ENCODE measurements at regions not wholly inside any gene's neighbourhood (a gene's known extent, or its start where the extent isn't known, plus 50 kb on each side); places are given as distances from the start of the nearest gene placed in this dataset.

DNA sequence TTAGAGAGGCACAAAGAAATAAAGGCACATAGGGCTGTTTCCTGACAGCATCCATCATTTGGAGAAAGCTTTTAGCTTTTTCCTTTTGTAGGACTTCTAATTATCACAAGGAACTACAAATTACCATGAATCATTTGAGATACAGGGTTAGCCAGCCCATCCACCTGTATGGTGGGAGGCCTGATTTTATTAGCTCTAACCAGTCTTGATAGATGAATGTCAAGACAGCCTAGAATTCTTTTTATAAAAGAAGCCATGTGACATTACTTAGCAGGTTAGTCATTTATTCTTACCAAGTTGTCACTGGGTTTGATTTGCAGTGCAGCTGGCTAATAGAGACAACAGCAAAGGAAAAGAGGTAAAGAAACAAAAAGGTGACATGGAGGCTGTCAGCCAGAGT, 618.1 kb downstream of the ZNF385D start:
- no peak for DNase-seq

DNA sequence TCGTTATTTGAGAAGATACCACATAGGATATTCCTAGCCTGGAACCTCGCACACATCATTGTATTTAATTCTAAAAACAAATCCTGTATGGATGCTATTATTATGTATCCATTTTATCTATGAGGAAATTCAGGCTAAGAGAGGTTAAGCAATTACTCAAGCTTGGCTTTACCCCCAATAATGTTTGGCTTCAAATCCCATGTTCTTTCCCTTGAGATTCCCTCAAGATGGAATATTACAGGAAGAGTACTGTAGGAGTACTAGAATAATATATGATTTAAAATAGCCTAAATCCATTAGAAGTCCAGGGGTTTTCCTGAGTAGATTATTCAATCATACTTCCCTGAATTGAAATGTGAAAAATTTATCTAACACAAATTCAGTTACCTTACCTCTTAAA, 630.2 kb downstream of the ZNF385D start:
- DNase-seq = no peak

DNA sequence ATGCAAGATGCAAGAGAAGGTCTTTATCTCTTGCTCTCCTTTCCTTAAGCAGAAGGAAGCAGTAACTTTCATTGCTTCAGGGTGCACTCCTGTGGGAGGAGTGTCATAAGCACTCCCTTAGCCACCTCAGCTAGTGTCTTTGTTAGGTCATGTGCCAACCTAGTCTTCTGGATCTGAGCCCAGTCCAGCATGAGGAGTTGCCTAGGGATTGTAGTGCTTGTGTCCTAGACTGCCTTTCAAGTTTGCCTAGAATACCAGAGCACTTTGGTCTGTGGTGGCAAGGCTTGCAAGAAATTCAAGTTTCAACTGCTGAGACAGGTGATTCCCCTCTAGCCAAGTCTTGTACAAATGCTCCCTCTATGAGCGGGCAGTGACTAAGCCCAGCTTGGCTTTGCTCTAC, 633.6 kb downstream of the ZNF385D start:
- DNase-seq = no peak

DNA sequence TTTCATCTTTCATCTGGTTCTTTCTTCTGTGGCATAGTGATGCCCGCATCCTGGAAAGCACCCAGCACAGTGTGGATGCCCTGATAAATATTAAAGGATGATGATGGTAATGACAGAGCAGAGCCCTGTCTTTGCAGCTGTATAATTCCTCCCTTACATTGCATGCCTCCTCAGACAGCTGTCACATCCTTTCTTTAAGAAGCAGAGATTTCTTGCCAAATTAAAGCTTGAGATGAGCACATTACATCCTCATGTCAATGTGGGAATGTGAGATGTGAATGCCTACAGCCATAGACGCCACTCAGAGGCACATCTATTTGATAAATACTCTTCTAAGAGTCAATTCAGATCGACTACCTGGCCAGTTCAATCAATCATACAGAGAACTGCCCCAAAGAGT, 642.0 kb downstream of the ZNF385D start:
- no peak for DNase-seq

DNA sequence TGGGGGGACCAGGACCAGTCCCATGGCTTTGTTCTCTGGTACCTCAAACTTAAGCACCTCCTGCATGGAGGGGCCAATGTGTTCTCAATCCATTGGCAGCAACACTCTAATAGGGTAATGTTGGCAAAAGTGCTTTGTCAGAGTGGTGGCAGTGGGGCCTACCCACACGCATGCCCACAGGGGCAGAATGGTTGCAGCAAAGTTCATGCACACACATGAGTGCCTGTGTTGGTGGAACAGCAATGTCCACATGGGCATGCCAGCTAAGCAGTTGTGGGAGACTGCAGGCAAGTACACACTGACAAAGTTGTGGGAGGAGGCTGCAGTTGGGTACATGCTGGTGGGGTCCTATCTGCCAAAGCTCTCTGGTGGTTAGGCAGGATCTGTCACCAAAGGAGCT, 645.2 kb downstream of the ZNF385D start:
- DNase-seq = no peak

DNA sequence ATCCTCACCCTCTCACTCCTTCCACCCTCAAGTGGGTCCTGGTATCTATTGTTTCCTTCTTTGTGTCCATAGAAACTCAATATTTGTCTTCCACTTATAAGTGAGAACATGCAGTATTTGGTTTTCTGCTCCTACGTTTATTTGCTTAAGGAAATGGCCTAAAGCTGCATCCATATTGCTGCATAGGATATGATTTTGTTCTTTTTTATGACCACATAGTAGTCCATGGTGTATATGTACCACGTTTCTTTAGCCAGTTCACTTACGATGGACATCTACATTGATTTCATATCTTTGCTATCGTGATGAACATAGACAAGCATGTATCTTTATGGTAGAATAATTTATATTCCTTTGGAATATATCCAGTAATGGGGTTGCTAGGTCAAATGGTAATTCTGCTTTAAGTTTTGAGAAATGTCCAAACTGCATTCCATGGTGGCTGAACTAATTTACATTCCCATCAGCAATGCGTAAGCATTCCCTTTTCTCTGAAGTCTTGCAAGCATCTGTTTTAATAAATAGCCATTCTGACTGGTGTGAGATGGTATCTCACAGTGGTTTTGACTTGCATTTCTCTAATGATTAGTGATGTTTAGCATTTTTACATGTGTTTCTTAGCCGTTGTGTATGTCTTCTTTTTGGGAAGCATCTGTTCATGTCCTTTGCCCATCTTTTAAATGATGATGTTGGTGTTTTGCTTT, 650.2 kb downstream of the ZNF385D start:
- DNase-seq = no peak

DNA sequence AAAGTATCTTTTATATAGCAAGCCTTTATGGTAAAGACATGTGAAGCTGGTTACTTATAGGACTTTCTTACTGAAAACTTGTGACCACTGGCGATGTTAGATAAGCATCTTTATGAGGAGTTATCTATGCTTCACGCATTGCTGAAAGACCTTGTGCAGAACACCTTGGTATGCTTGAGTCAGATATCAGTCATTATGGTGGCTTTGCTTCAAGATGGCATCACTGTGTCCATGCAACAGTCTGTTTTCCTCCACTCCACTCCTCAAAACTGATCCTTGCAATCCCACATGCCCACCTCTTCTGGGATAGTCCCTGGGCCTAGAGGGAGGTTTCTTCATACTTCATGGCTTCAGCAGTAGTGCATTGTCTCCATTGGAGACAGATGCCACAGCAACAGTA, 656.3 kb downstream of the ZNF385D start:
- no peak for DNase-seq

DNA sequence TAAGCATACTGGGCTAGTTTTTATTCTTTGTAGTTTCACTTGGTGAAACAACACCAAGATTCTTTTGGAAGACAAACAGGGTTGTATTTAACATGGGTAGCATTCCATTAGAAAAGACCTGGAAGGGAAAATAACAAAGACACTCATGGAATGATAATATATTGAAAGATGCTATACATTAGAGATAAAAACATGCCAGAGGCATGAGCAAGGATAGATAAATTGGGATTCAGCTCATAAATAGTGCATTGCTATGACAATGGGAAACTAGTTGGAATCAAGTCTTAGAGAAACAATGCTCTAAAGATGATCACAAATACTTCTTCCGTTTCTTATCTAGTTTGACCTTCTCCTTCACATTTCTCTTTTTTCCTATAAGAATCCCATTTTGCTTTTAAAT, 677.4 kb downstream of the ZNF385D start:
- DNase-seq = no peak

DNA sequence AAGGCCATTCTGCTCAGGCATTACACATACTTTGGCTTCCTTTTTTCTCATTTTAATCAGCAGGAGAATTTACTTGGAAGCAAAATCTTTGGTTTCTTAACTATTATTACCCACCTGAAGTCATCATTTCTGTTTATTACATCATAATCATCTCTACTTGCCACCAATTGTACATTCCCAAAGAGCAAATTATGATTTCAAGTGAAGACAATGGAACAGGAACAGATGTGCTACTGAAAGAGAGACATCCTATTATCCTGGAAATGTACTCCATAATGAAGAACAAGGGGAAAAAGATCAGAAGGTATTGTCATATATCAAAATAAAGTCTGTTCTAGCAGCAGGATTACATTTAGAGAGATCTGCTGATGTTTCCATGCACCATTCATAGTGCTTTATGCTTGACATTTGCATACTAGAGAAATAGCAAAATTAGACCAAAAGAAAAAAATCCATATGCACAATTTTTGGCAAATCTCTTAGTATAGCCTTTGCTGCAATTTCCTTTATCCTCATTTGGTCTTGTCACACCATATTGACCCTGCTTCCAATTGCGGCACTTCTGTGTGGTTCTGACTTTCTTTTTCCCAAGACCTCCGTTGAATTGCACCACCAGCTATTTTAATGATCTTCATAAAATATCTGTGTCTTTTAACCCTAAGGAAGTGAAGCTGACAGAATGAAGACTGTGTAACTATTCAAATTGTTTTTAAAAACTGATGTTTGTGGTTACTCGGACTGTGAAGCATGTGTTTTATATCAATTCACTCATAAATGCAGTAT, 683.8 kb downstream of the ZNF385D start:
- DNase-seq = no peak

DNA sequence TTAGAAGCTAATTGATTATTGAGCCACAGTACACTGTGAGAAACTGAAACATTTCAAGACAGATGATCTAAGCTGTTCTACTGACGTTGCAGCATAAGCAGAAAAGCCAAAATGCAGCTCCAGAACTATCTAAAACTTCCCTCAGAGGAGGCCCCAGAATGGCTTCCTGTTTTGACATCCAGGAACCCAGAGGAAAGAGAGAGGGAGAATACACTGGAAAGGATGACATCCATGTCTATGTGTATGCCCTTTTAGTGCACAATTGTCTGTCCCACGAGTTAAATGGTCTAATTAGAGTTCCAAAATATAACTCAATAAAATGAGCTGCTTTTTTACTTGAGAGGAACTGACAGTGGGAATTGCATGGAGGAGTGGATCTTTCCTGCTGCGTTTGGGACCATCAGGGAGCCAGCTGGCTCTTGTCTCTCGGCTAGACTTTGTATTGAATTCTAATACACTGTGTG, 688.1 kb downstream of the ZNF385D start:
- DNase-seq = no peak

DNA sequence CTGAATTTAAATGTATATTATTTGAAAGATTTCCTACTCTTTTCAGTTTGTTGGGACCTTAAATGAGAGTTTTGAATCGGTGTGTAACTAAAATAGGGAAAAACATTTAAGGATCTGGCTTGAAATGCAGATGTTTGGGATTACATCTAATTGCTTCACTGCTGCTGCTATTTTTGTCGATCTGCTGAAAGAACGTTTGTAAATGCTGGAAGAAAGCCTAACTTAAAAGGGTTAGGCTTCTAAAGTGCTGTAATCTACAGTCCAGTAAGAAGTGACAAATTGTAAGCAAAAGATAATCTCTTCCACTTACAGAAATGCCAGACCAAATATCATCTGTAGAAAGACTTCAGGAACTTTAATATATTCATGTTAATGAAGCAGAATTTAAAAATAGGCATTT, 691.6 kb downstream of the ZNF385D start:
- no peak for DNase-seq

DNA sequence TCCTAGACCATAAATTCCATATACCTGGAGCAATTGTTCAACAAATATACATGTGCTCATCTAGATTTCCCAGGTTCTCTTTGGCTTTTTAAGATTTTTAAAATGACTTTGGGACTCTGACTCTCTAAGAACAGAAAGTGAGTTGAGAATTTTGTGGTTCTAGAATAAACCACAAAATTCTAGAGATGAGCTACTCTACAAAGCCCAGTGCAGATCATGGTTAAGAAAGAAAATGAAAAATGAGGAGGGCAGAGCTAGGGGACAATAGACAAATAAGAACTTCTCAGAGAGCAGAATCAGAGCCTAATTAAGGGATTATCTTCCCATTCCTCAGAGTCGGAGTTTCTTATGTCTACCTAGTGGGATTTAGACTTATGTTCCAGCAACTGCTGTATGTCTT, 694.7 kb downstream of the ZNF385D start:
- DNase-seq = no peak

DNA sequence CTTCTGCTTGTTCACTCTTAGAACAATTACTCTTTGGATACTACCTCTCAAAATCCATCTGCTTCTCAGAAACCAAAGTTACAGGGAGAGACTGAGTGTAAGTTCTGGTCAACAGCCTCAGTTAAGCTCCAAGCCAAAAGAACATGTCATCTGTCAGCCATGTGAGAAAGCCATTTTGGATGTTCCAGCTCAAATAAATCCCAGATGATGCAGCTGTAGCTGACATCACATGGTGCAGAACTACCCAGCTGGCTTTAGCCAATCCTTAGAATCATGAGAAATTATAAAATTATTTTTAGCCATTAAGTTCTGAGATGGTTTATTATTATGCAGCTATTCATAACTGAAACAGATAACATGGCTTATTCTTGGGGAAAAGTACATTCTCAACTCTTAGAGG, 696.0 kb downstream of the ZNF385D start:
- DNase-seq = no peak

DNA sequence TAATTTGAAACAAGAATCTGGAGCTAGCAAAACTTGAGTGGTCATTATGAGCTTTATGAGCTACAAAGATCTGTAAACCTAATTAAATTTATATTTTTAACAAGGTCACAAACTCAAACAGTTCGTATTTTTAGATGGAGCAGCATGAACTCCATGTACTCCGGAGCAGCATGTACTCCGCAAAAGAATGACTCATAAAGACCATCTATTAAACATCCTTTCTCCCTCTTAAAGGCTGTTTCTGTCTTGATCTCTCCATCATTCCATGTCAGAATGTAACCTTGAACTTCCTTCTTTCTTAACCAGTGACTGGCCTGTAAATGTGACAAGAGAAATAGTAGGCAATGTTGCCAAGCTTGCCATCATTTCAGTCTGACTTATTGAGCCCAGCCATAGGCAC, 696.9 kb downstream of the ZNF385D start:
- DNase-seq = no peak

DNA sequence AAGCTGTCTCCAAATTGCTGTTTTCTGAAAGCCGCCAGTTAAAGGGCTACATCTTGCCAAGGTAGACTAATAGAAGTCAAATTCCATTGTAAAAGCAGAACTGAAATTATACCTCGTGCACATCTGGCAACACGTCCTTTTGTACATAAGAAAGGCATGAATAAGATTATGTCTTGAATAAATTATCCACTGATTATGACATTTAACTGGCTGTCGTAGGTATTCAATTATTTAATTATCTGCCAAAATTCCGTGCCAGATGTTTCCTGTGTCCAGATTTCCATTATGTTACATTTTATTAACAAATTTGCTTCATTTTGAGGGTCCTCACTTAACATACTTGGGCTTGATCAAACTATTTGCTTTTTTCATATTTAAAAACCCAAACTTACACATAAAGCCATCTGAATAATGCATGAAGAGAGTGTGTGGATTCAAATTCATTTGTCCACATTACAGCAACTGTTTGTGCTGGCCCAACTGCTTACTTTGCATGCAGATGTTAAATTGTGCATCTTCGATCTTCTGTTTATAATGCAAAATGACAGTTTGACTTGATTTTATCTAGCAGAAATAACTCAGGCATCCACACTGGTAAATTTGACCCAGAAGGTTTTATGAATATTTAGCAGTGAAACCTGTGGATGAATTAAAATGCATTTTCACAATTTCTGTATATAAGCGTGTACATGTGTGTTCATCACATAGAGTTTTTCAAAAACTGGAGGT, 701.5 kb downstream of the ZNF385D start:
- no peak for DNase-seq

DNA sequence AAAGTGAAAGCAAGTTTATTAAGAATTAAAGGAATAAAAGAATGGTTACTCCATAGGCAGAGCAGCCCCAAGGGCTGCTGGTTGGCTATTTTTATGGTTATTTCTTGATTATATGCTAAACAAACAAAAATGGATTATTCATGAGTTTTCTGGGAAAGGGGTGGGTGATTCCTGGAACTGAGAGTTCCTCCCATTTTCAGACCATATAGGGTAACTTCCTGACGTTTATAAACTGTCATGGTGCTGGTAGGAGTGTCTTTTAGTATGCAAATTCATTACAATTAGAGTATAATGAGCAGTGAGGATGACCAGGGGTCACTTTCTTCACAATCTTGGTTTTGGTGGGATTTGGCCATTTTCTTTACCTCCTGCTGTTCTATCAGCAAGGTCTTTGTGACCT, 707.9 kb downstream of the ZNF385D start:
- no peak for DNase-seq

DNA sequence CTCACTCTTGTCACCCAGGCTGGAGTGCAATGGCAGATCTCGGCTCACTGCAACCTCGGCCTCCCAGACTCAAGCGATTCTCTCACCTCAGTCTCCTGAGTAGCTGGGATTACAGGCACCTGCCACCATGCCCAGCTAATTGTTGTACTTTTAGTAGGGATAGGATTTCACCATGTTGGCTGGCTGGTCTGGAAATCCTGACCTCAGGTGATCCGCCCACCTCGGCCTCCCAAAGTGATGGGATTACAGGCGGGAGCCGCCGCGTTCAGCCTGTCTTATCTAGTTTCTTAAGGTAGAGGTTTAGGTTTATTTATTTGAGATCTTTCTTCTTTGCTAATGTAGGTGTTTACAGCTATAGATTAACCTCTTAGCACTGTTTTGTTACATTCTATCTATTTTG, 708.8 kb downstream of the ZNF385D start:
- DNase-seq = no peak

DNA sequence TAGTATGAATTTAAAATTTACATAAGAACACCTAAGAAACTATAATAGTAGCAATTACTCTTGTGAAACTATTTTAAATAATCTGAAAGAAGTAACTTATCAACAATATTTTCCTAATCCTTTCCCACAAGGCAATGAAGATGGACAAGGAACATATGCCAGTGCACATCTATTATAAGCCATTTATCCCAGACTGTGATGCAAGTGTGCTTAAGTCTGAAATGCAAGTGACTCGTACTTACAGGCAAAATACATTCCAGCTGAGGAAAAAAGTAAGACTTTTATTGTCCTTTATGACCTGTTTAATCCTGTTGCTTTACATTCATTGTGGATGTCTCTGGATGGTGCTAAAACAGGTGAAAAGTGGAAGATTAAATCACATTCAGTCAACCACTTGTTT, 709.4 kb downstream of the ZNF385D start:
- DNase-seq = no peak

DNA sequence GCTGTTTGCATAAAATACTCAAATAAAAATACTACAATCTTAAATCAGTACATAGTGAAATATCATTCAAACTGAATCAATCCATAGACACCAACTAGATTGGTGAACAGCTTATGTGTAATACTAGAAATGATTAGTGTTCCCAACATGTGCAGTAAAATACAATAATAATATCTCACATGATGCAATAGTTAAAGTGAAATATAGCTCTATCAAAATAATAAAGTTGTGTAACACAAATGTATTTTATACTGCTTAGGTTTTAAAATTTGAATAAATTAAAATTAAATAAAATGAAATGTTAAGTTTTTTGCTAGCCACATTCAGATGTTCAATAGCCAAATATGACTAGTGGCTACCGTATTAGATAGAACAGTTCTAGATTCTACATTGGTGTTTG, 714.1 kb downstream of the ZNF385D start:
- no peak for DNase-seq

DNA sequence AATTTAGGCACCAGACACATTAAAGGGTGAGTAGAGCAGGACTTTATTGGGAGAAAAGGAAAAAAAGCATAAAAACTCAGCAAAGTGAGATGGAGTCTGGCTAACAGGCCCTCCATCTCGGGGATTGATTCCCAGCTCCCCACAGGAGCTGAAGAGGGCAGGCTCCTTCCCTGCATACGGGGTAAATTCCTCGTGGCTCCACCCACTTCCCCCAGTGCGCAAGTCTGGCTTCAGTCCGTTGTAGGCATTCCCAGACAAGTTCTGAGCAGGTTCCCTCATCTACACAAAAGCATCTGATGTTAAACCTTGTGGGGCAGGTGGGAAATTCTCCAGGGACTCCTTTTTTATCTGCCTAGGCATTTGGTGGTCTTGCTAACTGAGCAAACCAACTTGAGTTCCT, 722.6 kb downstream of the ZNF385D start:
- no peak for DNase-seq

DNA sequence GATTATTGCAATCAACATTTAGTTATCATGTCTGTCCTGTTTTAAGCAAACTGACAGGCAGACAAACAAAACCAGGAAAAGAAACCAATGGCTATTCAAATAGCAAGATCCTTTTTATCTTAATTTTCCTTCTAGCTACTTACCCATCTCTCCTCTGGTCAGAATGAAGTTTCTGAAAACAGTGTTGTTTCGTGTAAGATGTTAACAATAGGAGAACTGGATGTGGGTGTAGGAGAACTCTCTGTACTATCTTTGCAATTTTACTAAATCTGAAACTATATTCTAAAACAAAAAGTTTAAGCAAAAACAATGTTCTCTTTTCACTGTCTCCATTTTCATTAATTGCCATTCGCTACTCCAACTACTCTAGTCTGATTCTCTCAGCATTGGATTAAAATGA, 726.4 kb downstream of the ZNF385D start:
- DNase-seq = no peak

DNA sequence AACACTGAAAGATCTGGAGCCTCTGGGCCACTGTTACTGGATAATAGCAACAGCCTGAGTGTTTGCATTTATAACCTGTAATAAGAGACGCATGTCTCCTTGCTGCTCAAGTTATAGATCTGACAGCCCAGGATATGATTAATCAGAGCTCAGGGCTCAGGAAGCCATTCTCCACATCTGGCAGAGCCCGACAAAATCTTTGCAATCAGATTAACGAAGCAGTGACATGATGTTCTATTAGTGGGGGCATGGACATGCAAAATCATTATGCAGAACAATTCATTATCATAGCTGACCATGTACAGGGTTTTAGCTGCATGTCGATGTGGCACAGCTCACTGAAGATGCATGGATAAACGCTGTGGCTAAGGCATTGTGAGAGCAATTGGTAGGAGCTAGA, 730.3 kb downstream of the ZNF385D start:
- no peak for DNase-seq

DNA sequence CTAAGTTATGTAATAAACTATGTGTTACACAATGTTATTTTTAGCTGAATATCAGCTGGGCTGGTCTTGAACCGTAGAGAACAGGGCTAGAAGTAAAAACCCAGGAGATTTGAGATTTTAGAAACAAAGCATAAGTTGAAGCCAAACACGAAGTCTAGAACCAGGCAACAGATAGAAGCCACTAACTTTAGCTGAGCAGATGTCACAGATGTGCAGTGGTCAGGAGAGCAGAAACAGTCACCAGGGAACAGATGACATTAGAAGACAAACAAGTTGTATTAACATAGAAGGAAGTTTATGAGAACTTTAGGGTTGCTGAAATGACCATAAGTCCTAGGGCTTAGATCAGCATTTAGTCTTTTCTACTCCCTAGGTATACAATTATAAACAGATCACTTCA, 731.0 kb downstream of the ZNF385D start:
- no peak for DNase-seq
